SH-SY5Y (cell line): ENCODE measurements at regions not wholly inside any gene's neighbourhood (a gene's known extent, or its start where the extent isn't known, plus 50 kb on each side); places are given as distances from the start of the nearest gene placed in this dataset.

Source experiments
- GATA2 ChIP-seq: IDR thresholded peaks from 2 replicates; pipeline ENCODE4 v1.6.1; 2011; ENCODE audit warnings: mild to moderate bottlenecking, low read depth, low read length
- GATA3 ChIP-seq: IDR thresholded peaks from 2 replicates; pipeline ENCODE4 v1.6.1; 2011; ENCODE audit warnings: low read depth, mild to moderate bottlenecking, low read length, moderate library complexity

GRCh38 chr2:21288739-21289520, 165.2 kb downstream of the TDRD15 start:
- TF ChIP-seq GATA2 (no peak), GATA3 (no peak)

- TF ChIP-seq GATA2 = no peak
- no peak for TF ChIP-seq GATA3
Observed at GRCh38 chr2:21289551-21289950, 165.8 kb downstream of the TDRD15 start.

- TF ChIP-seq GATA2 = no peak
- no peak for TF ChIP-seq GATA3
Observed at GRCh38 chr2:21289989-21290388, 166.2 kb downstream of the TDRD15 start.

GRCh38 chr2:21291426-21291825, 167.7 kb downstream of the TDRD15 start:
- no peak for TF ChIP-seq GATA2

- no peak for TF ChIP-seq GATA3
- no peak for TF ChIP-seq GATA2
Observed at GRCh38 chr2:21294446-21294845, 170.7 kb downstream of the TDRD15 start.

GRCh38 chr2:21299411-21299810, 175.6 kb downstream of the TDRD15 start:
- TF ChIP-seq GATA3 (no peak), GATA2 (no peak)

GRCh38 chr2:21301871-21302455, 178.2 kb downstream of the TDRD15 start:
- TF ChIP-seq GATA3 (no peak), GATA2 (0 out of 2 replicates have a peak, but pooled peaks have one; percentile 34)

- TF ChIP-seq GATA3 (no peak), GATA2 (no peak)
Observed at GRCh38 chr2:21303876-21304275, 180.1 kb downstream of the TDRD15 start.

- no peak for TF ChIP-seq GATA3
- no peak for TF ChIP-seq GATA2
Observed at GRCh38 chr2:21305581-21305980, 181.8 kb downstream of the TDRD15 start.

GRCh38 chr2:21306235-21306634, 182.5 kb downstream of the TDRD15 start:
- TF ChIP-seq GATA3 (peak; percentile 74), GATA2 (peak; percentile 80)

- TF ChIP-seq GATA3 = no peak
Observed at GRCh38 chr2:21307037-21307436, 183.3 kb downstream of the TDRD15 start.

GRCh38 chr2:21310493-21310892, 186.7 kb downstream of the TDRD15 start:
- TF ChIP-seq GATA3 = no peak
- TF ChIP-seq GATA2 = no peak

- no peak for TF ChIP-seq GATA2
- no peak for TF ChIP-seq GATA3
Observed at GRCh38 chr2:21314322-21314835, 190.6 kb downstream of the TDRD15 start.

- TF ChIP-seq GATA2 (no peak), GATA3 (no peak)
Observed at GRCh38 chr2:21317131-21317530, 193.4 kb downstream of the TDRD15 start.

- TF ChIP-seq GATA2 (no peak), GATA3 (no peak)
Observed at GRCh38 chr2:21318263-21318662, 194.5 kb downstream of the TDRD15 start.

- TF ChIP-seq GATA2 = no peak
- no peak for TF ChIP-seq GATA3
Observed at GRCh38 chr2:21326152-21326551, 202.4 kb downstream of the TDRD15 start.
